PC-9 (cell line): ENCODE measurements at regions not wholly inside any gene's neighbourhood (a gene's known extent, or its start where the extent isn't known, plus 50 kb on each side); places are given as distances from the start of the nearest gene placed in this dataset.

Experiments used
- EZH2 ChIP-seq: fragments of 200-600 bp; sonication (generic); IDR thresholded peaks from 2 replicates; pipeline ENCODE4 v1.8.0; 2017; ENCODE audit warnings: antibody characterized with exemption, low read depth
- TF ChIP-seq, protein P1 (sequence below): fragments of 200-600 bp; sonication (generic); conservative IDR thresholded peaks from 2 replicates; pipeline ENCODE4 v1.6.1; 2017; ENCODE audit warnings: mixed run types, antibody characterized with exemption, mild to moderate bottlenecking, moderate library complexity

DNA sequence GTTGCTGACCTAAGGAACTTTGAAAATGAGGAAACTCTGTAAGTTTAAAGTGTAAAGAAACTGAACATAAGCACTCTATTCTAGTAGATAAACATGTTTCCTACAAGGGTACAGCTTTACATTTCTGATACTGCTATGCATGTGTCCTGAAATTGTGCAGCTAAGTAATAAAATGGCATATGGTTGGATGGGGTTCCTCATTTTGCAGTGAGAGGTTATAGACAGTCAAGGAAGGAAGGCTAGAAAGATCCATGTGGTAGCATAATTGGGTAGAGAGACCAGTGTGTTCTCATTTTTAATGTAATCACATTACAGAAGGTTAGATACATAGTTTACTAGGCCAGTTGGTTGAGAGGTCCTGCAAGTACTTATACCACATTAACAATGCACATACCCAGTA lies 477.0 kb downstream of the TMEM121 start:
- TF ChIP-seq, protein P1, sequence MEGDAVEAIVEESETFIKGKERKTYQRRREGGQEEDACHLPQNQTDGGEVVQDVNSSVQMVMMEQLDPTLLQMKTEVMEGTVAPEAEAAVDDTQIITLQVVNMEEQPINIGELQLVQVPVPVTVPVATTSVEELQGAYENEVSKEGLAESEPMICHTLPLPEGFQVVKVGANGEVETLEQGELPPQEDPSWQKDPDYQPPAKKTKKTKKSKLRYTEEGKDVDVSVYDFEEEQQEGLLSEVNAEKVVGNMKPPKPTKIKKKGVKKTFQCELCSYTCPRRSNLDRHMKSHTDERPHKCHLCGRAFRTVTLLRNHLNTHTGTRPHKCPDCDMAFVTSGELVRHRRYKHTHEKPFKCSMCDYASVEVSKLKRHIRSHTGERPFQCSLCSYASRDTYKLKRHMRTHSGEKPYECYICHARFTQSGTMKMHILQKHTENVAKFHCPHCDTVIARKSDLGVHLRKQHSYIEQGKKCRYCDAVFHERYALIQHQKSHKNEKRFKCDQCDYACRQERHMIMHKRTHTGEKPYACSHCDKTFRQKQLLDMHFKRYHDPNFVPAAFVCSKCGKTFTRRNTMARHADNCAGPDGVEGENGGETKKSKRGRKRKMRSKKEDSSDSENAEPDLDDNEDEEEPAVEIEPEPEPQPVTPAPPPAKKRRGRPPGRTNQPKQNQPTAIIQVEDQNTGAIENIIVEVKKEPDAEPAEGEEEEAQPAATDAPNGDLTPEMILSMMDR, result no peak
- no peak for TF ChIP-seq EZH2
